ENCODE measurements at regions not wholly inside any gene's neighbourhood (a gene's known extent, or its start where the extent isn't known, plus 50 kb on each side); places are given as distances from the start of the nearest gene placed in this dataset.

DNA sequence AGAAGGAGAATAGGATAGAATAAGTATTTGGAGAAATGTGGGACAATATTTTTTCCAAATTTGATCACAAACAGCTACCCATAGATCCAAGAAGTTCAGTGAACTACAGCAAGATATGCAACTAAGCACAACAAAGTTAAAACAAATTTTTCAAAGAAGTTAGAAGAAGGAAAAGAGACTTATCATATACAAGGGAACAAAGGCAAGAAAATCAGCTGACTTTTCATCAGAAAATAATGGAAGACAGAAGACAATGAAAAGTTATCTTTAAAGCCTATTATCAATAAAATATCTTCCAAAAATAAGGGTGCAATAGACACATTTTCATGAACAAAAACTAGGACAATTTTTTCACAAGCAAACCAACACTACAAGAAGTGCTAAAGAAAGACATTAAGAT is 202.8 kb upstream of the FN1 start:
- Mint-ChIP-seq H3K27me3 (peaks cover 5 to 6% of the 10 kb centered on the region in 2 donors), H3K4me3 (no peak overlapping the region), H3K36me3 (no peaks in the 10 kb centered on the region), H3K4me1 (no peaks in the 10 kb centered on the region), H3K27ac (no peak overlapping the region), H3K9me3 (peaks cover 22 to 30% (median 22%) of the 10 kb centered on the region in 3 donors)
- Histone ChIP-seq H3K4me3 (ENCODE audit: control insufficient read depth in 1 of 2, extremely low read depth in 1 of 2, low read length in 1 of 2) (no peak overlapping the region), H3K9me3 (no peaks in the 10 kb centered on the region), H3K36me3 (ENCODE audit: control insufficient read depth in 2 of 2, extremely low read depth in 1 of 2, insufficient read depth in 1 of 2, low read length in 1 of 2) (no peaks in the 10 kb centered on the region), H3K4me1 (ENCODE audit: control insufficient read depth in 1 of 2, extremely low read depth in 1 of 2, insufficient read depth in 2 of 2, low read length in 2 of 2) (no peaks in the 10 kb centered on the region), H3K27ac (ENCODE audit: low read length) (no peak overlapping the region), H3K27me3 (replicated peaks in 1 of 2; ENCODE audit: control insufficient read depth in 2 of 2, extremely low read depth in 1 of 2, insufficient read depth in 2 of 2, low read length in 1 of 2) (no peaks in the 10 kb centered on the region)
- ATAC-seq (replicated peaks in 1 of 4) (no peak), DNase-seq (no peak)
- CTCF ChIA-PET: no interaction called here
- POLR2A ChIA-PET: no interaction called here

DNA sequence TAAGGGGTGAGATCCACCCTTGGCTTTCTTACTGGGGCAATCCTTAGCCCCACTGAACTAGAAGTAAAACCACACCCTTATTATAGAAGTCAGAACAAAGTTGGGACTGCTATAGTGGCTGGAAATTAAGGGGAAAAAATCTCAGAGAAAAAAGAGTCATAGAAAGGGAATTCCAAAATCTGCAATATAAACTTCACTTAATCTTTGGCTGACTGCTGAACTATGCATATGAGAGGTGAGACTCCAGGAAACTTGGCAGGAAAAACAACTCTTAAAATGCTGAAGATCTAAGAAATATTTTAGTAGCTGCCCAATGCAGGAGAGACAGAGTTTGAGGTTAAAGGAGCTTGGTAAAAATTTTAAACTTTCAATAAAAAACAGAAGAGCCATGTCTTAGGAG is 201.8 kb upstream of the FN1 start:
- H3K9me3 Mint-ChIP-seq: peaks cover 30 to 39% (median 31%) of the 10 kb centered on the region in 3 donors
- DNase-seq: no peak

GRCh38 chr2:215636816-215637215 is 200.9 kb upstream of the FN1 start:
- no peak overlapping the region for H3K27ac ChIP-seq (ENCODE audit: low read length)
- no peaks in the 10 kb centered on the region for H3K4me1 ChIP-seq (ENCODE audit: control insufficient read depth in 1 of 2, extremely low read depth in 1 of 2, insufficient read depth in 2 of 2, low read length in 2 of 2)
- no peaks in the 10 kb centered on the region for H3K9me3 ChIP-seq
- ChIA-PET CTCF (no interaction called here), POLR2A (no interaction called here)
- peaks cover 34 to 45% (median 34%) of the 10 kb centered on the region in 3 donors for H3K9me3 Mint-ChIP-seq
- H3K4me1 Mint-ChIP-seq: no peaks in the 10 kb centered on the region
- H3K4me3 Mint-ChIP-seq: no peak overlapping the region
- peaks cover 5 to 6% of the 10 kb centered on the region in 2 donors for H3K27me3 Mint-ChIP-seq
- no peaks in the 10 kb centered on the region for H3K36me3 Mint-ChIP-seq
- H3K27ac Mint-ChIP-seq: no peak overlapping the region
- ATAC-seq (replicated peaks in 1 of 4) (no peak), DNase-seq (no peak)
- no peak overlapping the region for H3K4me3 ChIP-seq (ENCODE audit: control insufficient read depth in 1 of 2, extremely low read depth in 1 of 2, low read length in 1 of 2)
- H3K36me3 ChIP-seq (ENCODE audit: control insufficient read depth in 2 of 2, extremely low read depth in 1 of 2, insufficient read depth in 1 of 2, low read length in 1 of 2): no peaks in the 10 kb centered on the region
- 55% methylated on average over 3 of the region's 3 CpGs for WGBS (ENCODE audit: insufficient coverage)
- no peaks in the 10 kb centered on the region for H3K27me3 ChIP-seq (replicated peaks in 1 of 2; ENCODE audit: control insufficient read depth in 2 of 2, extremely low read depth in 1 of 2, insufficient read depth in 2 of 2, low read length in 1 of 2)

More for the DNA sequence above, 201.8 kb upstream of the FN1 start:
- Histone ChIP-seq H3K4me1 (ENCODE audit: control insufficient read depth in 1 of 2, extremely low read depth in 1 of 2, insufficient read depth in 2 of 2, low read length in 2 of 2) (no peaks in the 10 kb centered on the region), H3K27ac (ENCODE audit: low read length) (no peak overlapping the region), H3K27me3 (replicated peaks in 1 of 2; ENCODE audit: control insufficient read depth in 2 of 2, extremely low read depth in 1 of 2, insufficient read depth in 2 of 2, low read length in 1 of 2) (no peaks in the 10 kb centered on the region), H3K36me3 (ENCODE audit: control insufficient read depth in 2 of 2, extremely low read depth in 1 of 2, insufficient read depth in 1 of 2, low read length in 1 of 2) (no peaks in the 10 kb centered on the region), H3K4me3 (ENCODE audit: control insufficient read depth in 1 of 2, extremely low read depth in 1 of 2, low read length in 1 of 2) (no peak overlapping the region), H3K9me3 (no peaks in the 10 kb centered on the region)
- H3K4me3 Mint-ChIP-seq: no peak overlapping the region
- H3K4me1 Mint-ChIP-seq: no peaks in the 10 kb centered on the region
- no peaks in the 10 kb centered on the region for H3K36me3 Mint-ChIP-seq
- CTCF ChIA-PET: no interaction called here
- ATAC-seq (replicated peaks in 1 of 4): no peak
- peaks cover 5 to 6% of the 10 kb centered on the region in 2 donors for H3K27me3 Mint-ChIP-seq
- no peak overlapping the region for H3K27ac Mint-ChIP-seq
- POLR2A ChIA-PET: no interaction called here

DNA sequence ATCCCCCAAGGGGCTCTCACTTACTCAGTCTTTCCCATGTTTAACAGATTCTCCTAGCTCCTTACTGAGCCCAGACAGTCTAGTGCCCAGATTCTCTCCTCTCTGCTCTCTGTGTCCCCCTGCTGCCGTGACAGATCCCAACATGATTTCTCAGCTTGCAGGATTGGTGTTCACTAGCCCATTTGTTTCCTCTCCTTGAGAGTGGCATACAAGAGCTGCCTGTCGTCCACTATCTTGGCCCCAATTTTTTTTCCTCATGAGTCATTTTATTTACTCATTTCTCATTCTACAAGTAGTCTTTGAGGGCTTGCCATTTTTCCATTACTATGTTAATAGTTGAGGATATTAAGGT is 199.9 kb upstream of the FN1 start:
- 84% methylated on average over 2 of the region's 2 CpGs for WGBS (ENCODE audit: insufficient coverage)
- Mint-ChIP-seq H3K27ac (no peak overlapping the region), H3K36me3 (no peaks in the 10 kb centered on the region), H3K4me1 (no peaks in the 10 kb centered on the region), H3K27me3 (peaks cover 5 to 6% of the 10 kb centered on the region in 2 donors), H3K9me3 (peaks cover 34 to 50% (median 37%) of the 10 kb centered on the region in 3 donors), H3K4me3 (no peak overlapping the region)
- H3K27ac ChIP-seq (ENCODE audit: low read length): no peak overlapping the region
- no peaks in the 10 kb centered on the region for H3K9me3 ChIP-seq
- H3K36me3 ChIP-seq (ENCODE audit: control insufficient read depth in 2 of 2, extremely low read depth in 1 of 2, insufficient read depth in 1 of 2, low read length in 1 of 2): no peaks in the 10 kb centered on the region
- DNase-seq (no peak), ATAC-seq (replicated peaks in 1 of 4) (no peak)
- H3K4me3 ChIP-seq (ENCODE audit: control insufficient read depth in 1 of 2, extremely low read depth in 1 of 2, low read length in 1 of 2): no peak overlapping the region
- H3K4me1 ChIP-seq (ENCODE audit: control insufficient read depth in 1 of 2, extremely low read depth in 1 of 2, insufficient read depth in 2 of 2, low read length in 2 of 2): no peaks in the 10 kb centered on the region
- ChIA-PET CTCF (no interaction called here), POLR2A (no interaction called here)
- H3K27me3 ChIP-seq (replicated peaks in 1 of 2; ENCODE audit: control insufficient read depth in 2 of 2, extremely low read depth in 1 of 2, insufficient read depth in 2 of 2, low read length in 1 of 2): no peaks in the 10 kb centered on the region

DNA sequence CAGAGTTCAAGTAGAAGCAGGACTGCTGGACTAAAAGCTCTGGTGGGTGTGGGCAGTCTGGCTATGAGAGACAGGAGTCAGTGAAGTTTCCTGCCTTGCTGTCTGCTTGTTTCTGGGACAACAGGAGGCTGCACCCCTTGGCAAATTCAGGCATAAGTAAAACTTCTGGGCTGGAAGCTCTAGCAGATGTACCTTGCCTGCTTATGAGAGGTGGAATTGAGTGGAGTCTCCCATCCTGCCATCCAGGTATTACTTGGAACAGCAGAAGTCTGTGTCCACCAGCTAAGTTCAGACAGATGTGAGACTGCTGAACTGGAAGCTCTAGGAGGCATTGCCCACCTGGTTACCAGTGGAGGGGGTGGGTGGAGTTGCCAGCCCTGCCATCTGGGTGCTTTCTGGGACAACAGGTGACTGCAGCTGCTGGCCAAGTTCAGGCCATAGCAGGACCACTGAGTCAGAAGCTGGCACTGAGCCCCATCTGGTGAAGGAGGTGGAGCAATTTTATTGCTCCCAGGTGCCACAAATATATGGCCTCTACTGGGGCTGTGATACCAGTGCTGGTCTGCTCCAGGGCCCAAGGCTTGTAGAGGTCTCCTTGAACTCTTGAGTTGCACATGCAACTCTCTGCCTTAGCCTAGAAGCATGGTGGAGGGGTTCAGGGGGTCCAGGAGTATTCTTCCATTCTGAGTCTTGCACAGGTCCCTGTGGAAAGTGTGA is 199.4 kb upstream of the FN1 start:
- ATAC-seq (replicated peaks in 1 of 4): no peak
- DNase-seq: no peak
- H3K27ac ChIP-seq (ENCODE audit: low read length): no peak overlapping the region
- H3K9me3 Mint-ChIP-seq: peaks cover 34 to 55% (median 43%) of the 10 kb centered on the region in 3 donors
- H3K9me3 ChIP-seq: no peaks in the 10 kb centered on the region
- H3K27me3 ChIP-seq (replicated peaks in 1 of 2; ENCODE audit: control insufficient read depth in 2 of 2, extremely low read depth in 1 of 2, insufficient read depth in 2 of 2, low read length in 1 of 2): no peaks in the 10 kb centered on the region
- no peaks in the 10 kb centered on the region for H3K4me1 Mint-ChIP-seq
- no peaks in the 10 kb centered on the region for H3K36me3 Mint-ChIP-seq
- H3K36me3 ChIP-seq (ENCODE audit: control insufficient read depth in 2 of 2, extremely low read depth in 1 of 2, insufficient read depth in 1 of 2, low read length in 1 of 2): no peaks in the 10 kb centered on the region
- H3K27ac Mint-ChIP-seq: no peak overlapping the region
- H3K4me3 ChIP-seq (ENCODE audit: control insufficient read depth in 1 of 2, extremely low read depth in 1 of 2, low read length in 1 of 2): no peak overlapping the region
- no peaks in the 10 kb centered on the region for H3K4me1 ChIP-seq (ENCODE audit: control insufficient read depth in 1 of 2, extremely low read depth in 1 of 2, insufficient read depth in 2 of 2, low read length in 2 of 2)
- H3K27me3 Mint-ChIP-seq: peaks cover 5 to 6% of the 10 kb centered on the region in 2 donors
- ChIA-PET CTCF (no interaction called here), POLR2A (no interaction called here)
- no peak overlapping the region for H3K4me3 Mint-ChIP-seq

- CTCF ChIA-PET: no interaction called here
- no peak for ATAC-seq (replicated peaks in 1 of 4)
These were observed 197.5 kb upstream of the FN1 start for GRCh38 chr2:215633360-215633759.

GRCh38 chr2:215631696-215632095 is 195.8 kb upstream of the FN1 start:
- ATAC-seq (replicated peaks in 1 of 4) (no peak), DNase-seq (no peak)
- H3K27ac ChIP-seq (ENCODE audit: low read length): no peak overlapping the region
- POLR2A ChIA-PET: no interaction called here
- H3K27ac Mint-ChIP-seq: no peak overlapping the region
- H3K27me3 Mint-ChIP-seq: peaks cover 4 to 5% of the 10 kb centered on the region in 2 donors
- H3K36me3 ChIP-seq (ENCODE audit: control insufficient read depth in 2 of 2, extremely low read depth in 1 of 2, insufficient read depth in 1 of 2, low read length in 1 of 2): no peaks in the 10 kb centered on the region
- CTCF ChIA-PET: no interaction called here
- H3K4me1 ChIP-seq (ENCODE audit: control insufficient read depth in 1 of 2, extremely low read depth in 1 of 2, insufficient read depth in 2 of 2, low read length in 2 of 2): no peaks in the 10 kb centered on the region
- H3K36me3 Mint-ChIP-seq: no peaks in the 10 kb centered on the region
- peaks cover 26 to 37% (median 32%) of the 10 kb centered on the region in 3 donors for H3K9me3 Mint-ChIP-seq
- H3K4me3 ChIP-seq (ENCODE audit: control insufficient read depth in 1 of 2, extremely low read depth in 1 of 2, low read length in 1 of 2): no peak overlapping the region
- H3K4me3 Mint-ChIP-seq: no peak overlapping the region
- no peaks in the 10 kb centered on the region for H3K27me3 ChIP-seq (replicated peaks in 1 of 2; ENCODE audit: control insufficient read depth in 2 of 2, extremely low read depth in 1 of 2, insufficient read depth in 2 of 2, low read length in 1 of 2)
- no peaks in the 10 kb centered on the region for H3K4me1 Mint-ChIP-seq
- 83% methylated on average over 2 of the region's 2 CpGs for WGBS (ENCODE audit: insufficient coverage)
- no peaks in the 10 kb centered on the region for H3K9me3 ChIP-seq

More at GRCh38 chr2:215633360-215633759, 197.5 kb upstream of the FN1 start:
- no peak for DNase-seq
- no peaks in the 10 kb centered on the region for H3K27me3 ChIP-seq (replicated peaks in 1 of 2; ENCODE audit: control insufficient read depth in 2 of 2, extremely low read depth in 1 of 2, insufficient read depth in 2 of 2, low read length in 1 of 2)
- H3K27ac Mint-ChIP-seq: no peak overlapping the region
- POLR2A ChIA-PET: no interaction called here
- H3K4me1 Mint-ChIP-seq: no peaks in the 10 kb centered on the region
- H3K36me3 ChIP-seq (ENCODE audit: control insufficient read depth in 2 of 2, extremely low read depth in 1 of 2, insufficient read depth in 1 of 2, low read length in 1 of 2): no peaks in the 10 kb centered on the region
- H3K4me1 ChIP-seq (ENCODE audit: control insufficient read depth in 1 of 2, extremely low read depth in 1 of 2, insufficient read depth in 2 of 2, low read length in 2 of 2): no peaks in the 10 kb centered on the region
- no peaks in the 10 kb centered on the region for H3K9me3 ChIP-seq
- H3K27ac ChIP-seq (ENCODE audit: low read length): no peak overlapping the region
- H3K9me3 Mint-ChIP-seq: peaks cover 27 to 44% (median 34%) of the 10 kb centered on the region in 3 donors
- no peaks in the 10 kb centered on the region for H3K36me3 Mint-ChIP-seq
- H3K27me3 Mint-ChIP-seq: peaks cover 5 to 6% of the 10 kb centered on the region in 2 donors
- no peak overlapping the region for H3K4me3 ChIP-seq (ENCODE audit: control insufficient read depth in 1 of 2, extremely low read depth in 1 of 2, low read length in 1 of 2)
- H3K4me3 Mint-ChIP-seq: no peak overlapping the region

Measured in T-cell (primary cell).